Panc1 (cell line): ENCODE measurements at regions not wholly inside any gene's neighbourhood (a gene's known extent, or its start where the extent isn't known, plus 50 kb on each side); places are given as distances from the start of the nearest gene placed in this dataset.

Experiments
- CTCF ChIP-seq: fragments of 450-650 bp; IDR thresholded peaks from 2 replicates; pipeline ENCODE4 v1.5.1; 2017; ENCODE audit warnings: mild to moderate bottlenecking
- POLR2AphosphoS5 ChIP-seq: IDR thresholded peaks from 2 replicates; pipeline ENCODE4 v1.6.1; 2012; ENCODE audit warnings: mild to moderate bottlenecking, low read depth, low read length, moderate library complexity
- REST ChIP-seq, 2 experiments: IDR thresholded peaks; 2 replicates each; pipeline ENCODE4 v1.6.1; 2011 to 2012; ENCODE audit warnings: low read depth in 2 of 2, control low read depth in 1 of 2, low read length in 1 of 2, mild to moderate bottlenecking in 1 of 2, moderate library complexity in 1 of 2; ENCODE audit not compliant: insufficient read depth in 1 of 2
- SIN3A ChIP-seq: IDR thresholded peaks from 2 replicates; pipeline ENCODE4 v1.6.1; 2012; ENCODE audit warnings: low read depth, mild to moderate bottlenecking, low read length, moderate library complexity, borderline replicate concordance; ENCODE audit not compliant: insufficient read depth

- TF ChIP-seq CTCF (no peak), POLR2AphosphoS5 (no peak), SIN3A (no peak), REST (IDR thresholded peaks at IDR 0.05; ENCODE audit: insufficient read depth in 1 of 2, low read depth in 2 of 2, low read length in 1 of 2) (no peak)
These were observed 129.1 kb upstream of the SOX2 start for GRCh38 chr3:181582619-181583018.
